LNCaP clone FGC (cell line): ENCODE measurements at regions not wholly inside any gene's neighbourhood (a gene's known extent, or its start where the extent isn't known, plus 50 kb on each side); places are given as distances from the start of the nearest gene placed in this dataset.

Experiments
- DNase-seq: peaks from one replicate; pipeline ENCODE4 v3.0.0-alpha.2; 2011; ENCODE audit warnings: low read depth
- H3K4me3 ChIP-seq: 2 replicates; pipeline ENCODE4 v1.5.1; 2011; ENCODE audit warnings: mild to moderate bottlenecking, low read depth, low read length, control low read depth
- TF ChIP-seq, protein P1 (sequence below): IDR thresholded peaks from 2 replicates; pipeline ENCODE4 v1.5.1; 2012; ENCODE audit warnings: mild to moderate bottlenecking; ENCODE audit not compliant: control insufficient read depth, insufficient read depth; ENCODE audit errors: extremely low read depth

DNA sequence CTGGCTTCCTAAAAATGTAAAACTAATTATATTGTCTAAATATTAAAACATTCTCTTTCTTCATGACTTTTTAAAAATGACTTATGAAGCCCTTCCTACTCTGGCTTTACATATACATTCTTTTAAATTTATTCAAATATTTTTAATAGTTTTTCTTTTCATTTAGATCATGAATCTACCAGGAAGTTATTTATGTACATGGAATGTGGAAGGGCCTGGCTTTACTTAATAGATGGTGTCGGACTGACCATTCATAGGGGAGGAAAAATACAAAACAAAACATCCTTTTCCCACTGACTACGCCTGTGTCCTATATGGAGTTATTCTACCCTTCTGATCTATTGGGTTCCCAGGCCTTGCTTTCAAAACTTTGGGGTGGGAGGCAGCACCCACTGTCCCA is 129.8 kb downstream of the MACROH2A1 start:
- no peak for DNase-seq
- no peak overlapping the region for H3K4me3 ChIP-seq
- TF ChIP-seq, protein P1, sequence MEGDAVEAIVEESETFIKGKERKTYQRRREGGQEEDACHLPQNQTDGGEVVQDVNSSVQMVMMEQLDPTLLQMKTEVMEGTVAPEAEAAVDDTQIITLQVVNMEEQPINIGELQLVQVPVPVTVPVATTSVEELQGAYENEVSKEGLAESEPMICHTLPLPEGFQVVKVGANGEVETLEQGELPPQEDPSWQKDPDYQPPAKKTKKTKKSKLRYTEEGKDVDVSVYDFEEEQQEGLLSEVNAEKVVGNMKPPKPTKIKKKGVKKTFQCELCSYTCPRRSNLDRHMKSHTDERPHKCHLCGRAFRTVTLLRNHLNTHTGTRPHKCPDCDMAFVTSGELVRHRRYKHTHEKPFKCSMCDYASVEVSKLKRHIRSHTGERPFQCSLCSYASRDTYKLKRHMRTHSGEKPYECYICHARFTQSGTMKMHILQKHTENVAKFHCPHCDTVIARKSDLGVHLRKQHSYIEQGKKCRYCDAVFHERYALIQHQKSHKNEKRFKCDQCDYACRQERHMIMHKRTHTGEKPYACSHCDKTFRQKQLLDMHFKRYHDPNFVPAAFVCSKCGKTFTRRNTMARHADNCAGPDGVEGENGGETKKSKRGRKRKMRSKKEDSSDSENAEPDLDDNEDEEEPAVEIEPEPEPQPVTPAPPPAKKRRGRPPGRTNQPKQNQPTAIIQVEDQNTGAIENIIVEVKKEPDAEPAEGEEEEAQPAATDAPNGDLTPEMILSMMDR = no peak

DNA sequence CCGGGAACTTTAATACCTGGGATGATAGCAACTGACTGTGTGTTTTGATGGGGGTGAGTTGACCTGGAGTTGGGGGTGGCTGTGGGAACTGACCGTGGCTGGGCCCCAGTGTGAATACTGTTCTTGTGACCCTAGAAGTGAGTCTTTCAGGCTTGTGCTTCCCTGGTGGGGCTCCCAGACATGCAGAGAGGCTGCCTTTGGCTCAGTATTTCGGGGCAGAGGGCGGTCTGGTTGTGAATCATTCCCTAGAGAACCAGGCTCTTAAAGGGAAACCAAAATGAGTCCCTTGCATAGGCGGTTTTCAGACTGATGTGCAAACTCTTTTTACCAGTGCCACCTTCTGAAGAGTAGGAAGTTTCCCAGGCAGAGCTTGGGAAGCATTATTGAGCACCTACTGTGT is 132.1 kb downstream of the MACROH2A1 start:
- no peak overlapping the region for H3K4me3 ChIP-seq
- TF ChIP-seq, protein P1 = no peak
- no peak for DNase-seq

DNA sequence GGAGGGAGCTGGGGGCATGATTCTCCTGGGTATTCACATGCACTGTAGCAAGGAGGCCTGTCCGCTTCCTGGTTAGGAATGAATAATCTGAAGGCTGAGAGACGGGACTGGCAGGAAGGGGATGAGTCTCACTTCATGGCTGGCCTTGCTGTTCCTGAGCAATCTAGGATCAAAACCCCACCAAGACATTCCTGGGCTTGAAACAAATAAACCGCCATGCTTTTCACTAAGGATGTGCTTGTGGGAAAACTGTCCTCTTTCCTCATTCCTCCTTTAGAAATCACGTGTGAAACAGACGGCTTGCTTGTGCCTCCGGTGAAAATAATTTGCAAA is 132.8 kb downstream of the MACROH2A1 start:
- DNase-seq = no peak
- H3K4me3 ChIP-seq = no peak overlapping the region
- TF ChIP-seq, protein P1 = no peak

DNA sequence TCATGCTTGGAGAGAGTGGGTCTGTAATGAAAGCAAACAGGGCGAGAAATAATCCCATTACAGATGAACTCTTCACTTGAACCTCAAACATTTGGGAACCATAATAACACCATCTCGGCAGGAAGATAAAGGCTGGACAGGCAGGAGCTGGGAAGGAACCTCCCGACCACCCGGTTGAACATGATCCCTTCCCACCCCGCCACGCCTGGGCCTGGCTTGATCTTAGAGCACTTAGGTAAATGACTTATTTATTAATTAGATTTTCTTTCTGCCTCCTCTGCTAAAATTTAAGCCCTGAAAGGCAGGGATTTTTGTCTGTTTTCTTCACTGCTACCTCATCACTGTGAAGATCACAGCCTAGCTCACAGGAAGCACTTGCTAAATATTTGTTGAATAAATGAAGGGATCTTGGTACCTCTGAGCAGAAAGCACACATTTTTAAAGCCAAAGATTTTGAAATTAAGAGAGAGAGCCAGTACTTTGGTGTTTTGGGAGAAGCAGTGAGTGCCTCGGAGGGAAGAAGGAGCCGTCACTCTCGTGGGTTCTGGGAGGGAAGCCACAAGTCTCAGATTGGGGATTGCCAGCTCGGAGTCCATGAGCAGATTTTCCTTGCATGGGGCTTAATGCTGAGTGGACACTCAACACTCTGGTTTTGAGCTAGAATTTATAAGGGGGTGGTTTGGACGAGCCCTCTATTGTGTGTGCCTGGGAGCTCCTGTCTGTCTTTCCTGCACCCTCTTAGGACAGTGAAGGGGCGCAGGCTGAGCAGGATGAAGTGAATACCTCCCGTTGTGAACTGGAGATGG is 133.3 kb downstream of the MACROH2A1 start:
- TF ChIP-seq, protein P1 = no peak
- no peak overlapping the region for H3K4me3 ChIP-seq
- DNase-seq = no peak

DNA sequence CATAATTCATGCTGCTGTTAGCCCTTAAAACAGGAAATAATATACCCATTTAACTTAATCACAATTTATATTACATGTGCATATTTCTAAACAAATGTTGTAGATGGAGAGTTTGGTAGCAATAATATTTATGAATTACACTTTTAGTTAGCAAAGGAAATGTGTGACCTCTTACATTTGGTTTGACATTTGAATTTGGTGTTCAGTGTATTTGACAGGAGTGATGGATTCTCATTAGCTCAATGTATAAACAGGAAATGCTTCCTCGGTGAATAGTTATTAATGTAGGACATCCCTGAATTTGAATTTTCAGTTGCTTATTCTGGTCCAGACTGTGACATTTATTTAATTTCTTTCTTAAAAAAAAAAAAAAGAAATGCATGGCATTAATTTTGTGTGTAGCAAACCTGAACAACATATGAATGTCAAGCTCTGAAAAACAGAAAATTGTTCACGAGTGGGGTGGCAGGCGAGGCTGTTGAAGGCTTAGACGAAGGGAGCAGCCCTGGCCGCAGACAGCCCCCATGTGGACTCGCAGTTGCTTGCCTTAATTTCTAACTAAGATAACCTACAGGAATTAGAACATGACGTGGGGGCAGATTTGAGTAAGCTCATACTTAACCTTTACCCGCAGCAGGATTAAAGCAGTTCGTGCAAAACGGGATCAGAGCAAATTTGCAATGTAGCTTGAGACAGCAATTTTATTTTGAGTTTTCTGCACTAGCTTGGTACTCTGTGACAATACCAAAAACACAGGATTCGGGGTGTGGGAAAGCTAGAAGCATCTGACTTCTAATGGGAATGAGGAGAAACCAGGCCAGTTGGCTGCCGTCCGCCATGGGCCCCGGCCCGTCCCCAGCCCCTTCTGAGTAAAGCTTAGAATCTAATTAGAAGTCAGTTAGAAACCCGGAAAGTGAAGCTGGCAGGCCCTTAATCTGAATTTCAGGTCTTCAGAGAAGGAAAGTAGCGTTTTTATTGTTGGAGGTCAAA is 134.3 kb downstream of the MACROH2A1 start:
- TF ChIP-seq, protein P1 = no peak
- no peak overlapping the region for H3K4me3 ChIP-seq
- DNase-seq = no peak

DNA sequence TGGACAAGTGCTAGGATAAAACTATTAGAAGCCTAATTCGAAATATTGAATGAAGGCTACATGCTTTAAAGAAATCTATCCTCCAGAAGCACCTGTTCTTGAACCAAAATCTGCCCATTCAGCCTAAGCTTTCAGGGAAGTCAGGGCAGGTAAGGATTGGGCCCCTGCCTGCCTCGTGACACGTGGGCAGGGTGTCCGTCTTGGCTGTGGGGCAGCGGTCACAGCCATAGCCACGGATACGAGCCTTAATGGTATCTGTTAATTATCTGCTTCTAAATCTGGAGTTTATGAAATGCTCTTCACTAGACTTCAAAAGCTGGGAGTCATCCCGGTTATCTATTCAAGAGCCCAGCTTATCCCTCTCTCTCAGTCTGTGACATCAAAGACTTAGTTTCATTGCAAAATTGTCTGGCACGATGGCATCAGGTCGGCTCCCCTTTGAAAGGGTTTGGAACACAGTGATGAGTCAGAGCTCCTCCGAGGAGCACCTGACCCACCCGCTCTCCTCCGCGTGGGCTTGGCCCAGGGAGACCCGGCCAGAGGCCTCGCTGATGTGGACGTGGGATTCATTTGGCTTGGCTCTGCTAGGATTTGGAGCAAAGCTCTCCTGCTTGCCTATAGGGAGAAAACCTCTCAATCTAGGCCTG is 135.9 kb downstream of the MACROH2A1 start:
- no peak overlapping the region for H3K4me3 ChIP-seq
- DNase-seq = no peak
- TF ChIP-seq, protein P1 = no peak
